GM19099 (cell line): ENCODE measurements at regions not wholly inside any gene's neighbourhood (a gene's known extent, or its start where the extent isn't known, plus 50 kb on each side); places are given as distances from the start of the nearest gene placed in this dataset.

Experiments used
- POLR2A ChIP-seq: IDR thresholded peaks from 3 replicates; pipeline ENCODE4 v1.6.1; 2011; ENCODE audit warnings: low read depth; ENCODE audit not compliant: insufficient read length; ENCODE audit errors: extremely low read depth

GRCh38 chr12:124429535-124429934 lies 134.6 kb downstream of the RFLNA start:
- TF ChIP-seq POLR2A: no peak

GRCh38 chr12:124428792-124429281 lies 133.9 kb downstream of the RFLNA start:
- TF ChIP-seq POLR2A: no peak

- TF ChIP-seq POLR2A: no peak
Observed at GRCh38 chr12:124428136-124428791, 133.4 kb downstream of the RFLNA start.

GRCh38 chr12:124426594-124427555 lies 132.0 kb downstream of the RFLNA start:
- no peak for TF ChIP-seq POLR2A

- no peak for TF ChIP-seq POLR2A
Observed at GRCh38 chr12:124425667-124426066, 130.8 kb downstream of the RFLNA start.

GRCh38 chr12:124424516-124424905 lies 129.6 kb downstream of the RFLNA start:
- TF ChIP-seq POLR2A: no peak

- TF ChIP-seq POLR2A: no peak
Observed at GRCh38 chr12:124423761-124424515, 129.0 kb downstream of the RFLNA start.

- no peak for TF ChIP-seq POLR2A
Observed at GRCh38 chr12:124422570-124423523, 128.0 kb downstream of the RFLNA start.

GRCh38 chr12:124422142-124422569 lies 127.3 kb downstream of the RFLNA start:
- TF ChIP-seq POLR2A: no peak

GRCh38 chr12:124420996-124421674 lies 126.2 kb downstream of the RFLNA start:
- no peak for TF ChIP-seq POLR2A

GRCh38 chr12:124420041-124420995 lies 125.4 kb downstream of the RFLNA start:
- no peak for TF ChIP-seq POLR2A

- TF ChIP-seq POLR2A: no peak
Observed at GRCh38 chr12:124419292-124420040, 124.6 kb downstream of the RFLNA start.
